ENCODE measurements at regions not wholly inside any gene's neighbourhood (a gene's known extent, or its start where the extent isn't known, plus 50 kb on each side); places are given as distances from the start of the nearest gene placed in this dataset.
A peak's percentile ranks its signal among the peaks of the same experiment; 100 is the strongest.

DNA sequence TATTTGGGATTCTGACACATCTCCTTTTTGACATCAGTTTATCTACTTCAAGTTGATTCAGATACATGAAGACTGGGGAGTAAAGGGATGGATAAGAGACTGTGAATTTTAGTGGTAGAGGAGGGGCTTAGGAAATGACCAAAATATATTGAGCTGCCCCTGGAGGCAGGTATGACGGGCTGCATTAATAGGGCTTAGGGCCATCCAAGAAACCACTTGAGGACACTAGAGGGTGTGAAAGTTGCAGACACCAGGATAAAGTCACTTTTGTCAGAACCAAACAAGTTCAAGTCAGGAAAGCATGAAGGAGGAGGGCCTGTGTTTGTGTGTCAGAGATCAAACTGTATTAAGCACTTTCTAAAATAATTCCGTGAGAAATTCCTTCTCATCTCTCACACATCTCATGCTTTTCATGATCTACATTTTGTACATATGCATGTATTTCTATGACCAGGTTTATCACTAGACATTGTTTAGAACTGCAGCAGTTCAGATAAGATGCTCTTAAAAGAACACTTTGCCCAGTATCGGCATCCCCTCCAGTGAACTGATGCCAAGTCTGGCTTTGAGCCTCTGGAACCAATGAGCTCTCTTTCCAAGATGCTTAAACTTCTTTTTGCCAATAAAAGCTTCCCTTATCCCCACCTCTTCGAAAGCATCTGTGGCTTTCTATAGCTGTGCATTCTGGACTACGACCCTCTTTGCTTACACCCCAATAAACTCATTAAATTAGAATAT is 136.9 kb downstream of the SLC38A1 start:
- CTCF ChIA-PET = interaction anchor here (0.6 to 3.3 kb wide), 6 partner anchors 15 to 890 kb away, joined by 3 to 13 read pairs (median 3); no protein-coding TSS in a partner anchor
- Mint-ChIP-seq H3K9me3 (no peaks in the 10 kb centered on the region), H3K4me1 (no peaks in the 10 kb centered on the region), H3K27ac (no peak overlapping the region), H3K36me3 (no peaks in the 10 kb centered on the region), H3K4me3 (no peak overlapping the region), H3K27me3 (ENCODE audit: low read depth) (no peaks in the 10 kb centered on the region)
- DNase-seq (ENCODE audit: low spot score) (no peak), ATAC-seq (peak; percentile 100)
- TF ChIP-seq, protein P1, sequence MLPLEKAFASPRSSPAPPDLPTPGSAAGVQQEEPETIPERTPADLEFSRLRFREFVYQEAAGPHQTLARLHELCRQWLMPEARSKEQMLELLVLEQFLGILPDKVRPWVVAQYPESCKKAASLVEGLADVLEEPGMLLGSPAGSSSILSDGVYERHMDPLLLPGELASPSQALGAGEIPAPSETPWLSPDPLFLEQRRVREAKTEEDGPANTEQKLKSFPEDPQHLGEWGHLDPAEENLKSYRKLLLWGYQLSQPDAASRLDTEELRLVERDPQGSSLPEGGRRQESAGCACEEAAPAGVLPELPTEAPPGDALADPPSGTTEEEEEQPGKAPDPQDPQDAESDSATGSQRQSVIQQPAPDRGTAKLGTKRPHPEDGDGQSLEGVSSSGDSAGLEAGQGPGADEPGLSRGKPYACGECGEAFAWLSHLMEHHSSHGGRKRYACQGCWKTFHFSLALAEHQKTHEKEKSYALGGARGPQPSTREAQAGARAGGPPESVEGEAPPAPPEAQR (CRISPR knock-in tag; IDR thresholded peaks at IDR 0.05) = no peak
- TF ChIP-seq SP1 (CRISPR knock-in tag; conservative IDR thresholded peaks at IDR 0.05) (no peak), FOXJ3 (CRISPR knock-in tag; IDR thresholded peaks at IDR 0.05; ENCODE audit: borderline replicate concordance) (no peak), EMX1 (CRISPR knock-in tag; IDR thresholded peaks at IDR 0.05) (no peak), ATF1 (CRISPR knock-in tag; IDR thresholded peaks at IDR 0.05) (no peak), ETV6 (CRISPR knock-in tag; IDR thresholded peaks at IDR 0.05) (no peak), IRF2 (CRISPR knock-in tag; IDR thresholded peaks at IDR 0.05; ENCODE audit: borderline replicate concordance, low read depth) (no peak), GTF2I (CRISPR knock-in tag; conservative IDR thresholded peaks at IDR 0.05) (no peak), ZNF416 (CRISPR knock-in tag; IDR thresholded peaks at IDR 0.05) (no peak), NFATC4 (CRISPR knock-in tag; IDR thresholded peaks at IDR 0.05) (no peak), TCF7 (CRISPR knock-in tag; IDR thresholded peaks at IDR 0.05; ENCODE audit: low read depth) (no peak), TEAD4 (CRISPR knock-in tag; IDR thresholded peaks at IDR 0.05) (no peak), SMAD3 (CRISPR knock-in tag; IDR thresholded peaks at IDR 0.05; ENCODE audit: borderline replicate concordance) (no peak), FOXP1 (CRISPR knock-in tag; IDR thresholded peaks at IDR 0.05; ENCODE audit: borderline replicate concordance) (no peak), TP53 (CRISPR knock-in tag; IDR thresholded peaks at IDR 0.05) (no peak), KAT7 (CRISPR knock-in tag; IDR thresholded peaks at IDR 0.05; ENCODE audit: borderline replicate concordance) (no peak), NFE2L1 (CRISPR knock-in tag; IDR thresholded peaks at IDR 0.05) (no peak)
- TF ChIP-seq, protein P2, sequence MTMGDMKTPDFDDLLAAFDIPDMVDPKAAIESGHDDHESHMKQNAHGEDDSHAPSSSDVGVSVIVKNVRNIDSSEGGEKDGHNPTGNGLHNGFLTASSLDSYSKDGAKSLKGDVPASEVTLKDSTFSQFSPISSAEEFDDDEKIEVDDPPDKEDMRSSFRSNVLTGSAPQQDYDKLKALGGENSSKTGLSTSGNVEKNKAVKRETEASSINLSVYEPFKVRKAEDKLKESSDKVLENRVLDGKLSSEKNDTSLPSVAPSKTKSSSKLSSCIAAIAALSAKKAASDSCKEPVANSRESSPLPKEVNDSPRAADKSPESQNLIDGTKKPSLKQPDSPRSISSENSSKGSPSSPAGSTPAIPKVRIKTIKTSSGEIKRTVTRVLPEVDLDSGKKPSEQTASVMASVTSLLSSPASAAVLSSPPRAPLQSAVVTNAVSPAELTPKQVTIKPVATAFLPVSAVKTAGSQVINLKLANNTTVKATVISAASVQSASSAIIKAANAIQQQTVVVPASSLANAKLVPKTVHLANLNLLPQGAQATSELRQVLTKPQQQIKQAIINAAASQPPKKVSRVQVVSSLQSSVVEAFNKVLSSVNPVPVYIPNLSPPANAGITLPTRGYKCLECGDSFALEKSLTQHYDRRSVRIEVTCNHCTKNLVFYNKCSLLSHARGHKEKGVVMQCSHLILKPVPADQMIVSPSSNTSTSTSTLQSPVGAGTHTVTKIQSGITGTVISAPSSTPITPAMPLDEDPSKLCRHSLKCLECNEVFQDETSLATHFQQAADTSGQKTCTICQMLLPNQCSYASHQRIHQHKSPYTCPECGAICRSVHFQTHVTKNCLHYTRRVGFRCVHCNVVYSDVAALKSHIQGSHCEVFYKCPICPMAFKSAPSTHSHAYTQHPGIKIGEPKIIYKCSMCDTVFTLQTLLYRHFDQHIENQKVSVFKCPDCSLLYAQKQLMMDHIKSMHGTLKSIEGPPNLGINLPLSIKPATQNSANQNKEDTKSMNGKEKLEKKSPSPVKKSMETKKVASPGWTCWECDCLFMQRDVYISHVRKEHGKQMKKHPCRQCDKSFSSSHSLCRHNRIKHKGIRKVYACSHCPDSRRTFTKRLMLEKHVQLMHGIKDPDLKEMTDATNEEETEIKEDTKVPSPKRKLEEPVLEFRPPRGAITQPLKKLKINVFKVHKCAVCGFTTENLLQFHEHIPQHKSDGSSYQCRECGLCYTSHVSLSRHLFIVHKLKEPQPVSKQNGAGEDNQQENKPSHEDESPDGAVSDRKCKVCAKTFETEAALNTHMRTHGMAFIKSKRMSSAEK (CRISPR knock-in tag; IDR thresholded peaks at IDR 0.05; ENCODE audit: borderline replicate concordance) = no peak
- POLR2A ChIA-PET = no interaction called here

DNA sequence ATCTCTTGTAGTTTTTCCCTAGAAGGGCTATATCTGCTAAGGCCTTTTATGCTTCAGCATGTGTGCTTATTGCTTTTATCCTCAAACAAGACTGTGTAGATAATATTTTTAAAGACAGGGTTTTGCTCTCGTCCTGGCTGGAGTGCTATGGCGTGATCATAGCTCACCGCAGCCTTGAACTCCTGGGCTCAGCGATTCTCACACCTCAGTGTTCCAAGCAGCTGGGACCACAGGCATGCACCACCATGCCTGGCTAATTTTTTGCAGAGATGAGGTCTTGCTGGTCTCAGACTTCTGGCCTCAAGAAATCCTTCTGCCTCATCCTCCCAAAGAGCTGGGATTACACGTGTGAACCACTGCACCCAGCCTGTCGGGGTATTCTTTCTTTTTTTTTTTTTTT is 137.3 kb upstream of the SCAF11 start:
- 0 out of 2 replicates have a peak, but pooled peaks cover 3% of the 10 kb centered on the region for H3K4me1 Mint-ChIP-seq
- no peaks in the 10 kb centered on the region for H3K36me3 Mint-ChIP-seq
- no peak overlapping the region for H3K4me3 Mint-ChIP-seq
- H3K27ac Mint-ChIP-seq = no peak overlapping the region
- DNase-seq (ENCODE audit: low spot score) (no peak), ATAC-seq (no peak)
- ChIA-PET POLR2A (interaction anchor here (1.2 kb wide), 1 partner anchor 137 kb away, joined by 3 read pairs; no protein-coding TSS in a partner anchor), CTCF (interaction anchor here (0.6 kb wide), 1 partner anchor 49 kb away, joined by 3 read pairs; no protein-coding TSS in a partner anchor)
- H3K9me3 Mint-ChIP-seq = no peaks in the 10 kb centered on the region
- peaks cover under 1% of the 10 kb centered on the region for H3K27me3 Mint-ChIP-seq (ENCODE audit: low read depth)
- TF ChIP-seq, protein P3, sequence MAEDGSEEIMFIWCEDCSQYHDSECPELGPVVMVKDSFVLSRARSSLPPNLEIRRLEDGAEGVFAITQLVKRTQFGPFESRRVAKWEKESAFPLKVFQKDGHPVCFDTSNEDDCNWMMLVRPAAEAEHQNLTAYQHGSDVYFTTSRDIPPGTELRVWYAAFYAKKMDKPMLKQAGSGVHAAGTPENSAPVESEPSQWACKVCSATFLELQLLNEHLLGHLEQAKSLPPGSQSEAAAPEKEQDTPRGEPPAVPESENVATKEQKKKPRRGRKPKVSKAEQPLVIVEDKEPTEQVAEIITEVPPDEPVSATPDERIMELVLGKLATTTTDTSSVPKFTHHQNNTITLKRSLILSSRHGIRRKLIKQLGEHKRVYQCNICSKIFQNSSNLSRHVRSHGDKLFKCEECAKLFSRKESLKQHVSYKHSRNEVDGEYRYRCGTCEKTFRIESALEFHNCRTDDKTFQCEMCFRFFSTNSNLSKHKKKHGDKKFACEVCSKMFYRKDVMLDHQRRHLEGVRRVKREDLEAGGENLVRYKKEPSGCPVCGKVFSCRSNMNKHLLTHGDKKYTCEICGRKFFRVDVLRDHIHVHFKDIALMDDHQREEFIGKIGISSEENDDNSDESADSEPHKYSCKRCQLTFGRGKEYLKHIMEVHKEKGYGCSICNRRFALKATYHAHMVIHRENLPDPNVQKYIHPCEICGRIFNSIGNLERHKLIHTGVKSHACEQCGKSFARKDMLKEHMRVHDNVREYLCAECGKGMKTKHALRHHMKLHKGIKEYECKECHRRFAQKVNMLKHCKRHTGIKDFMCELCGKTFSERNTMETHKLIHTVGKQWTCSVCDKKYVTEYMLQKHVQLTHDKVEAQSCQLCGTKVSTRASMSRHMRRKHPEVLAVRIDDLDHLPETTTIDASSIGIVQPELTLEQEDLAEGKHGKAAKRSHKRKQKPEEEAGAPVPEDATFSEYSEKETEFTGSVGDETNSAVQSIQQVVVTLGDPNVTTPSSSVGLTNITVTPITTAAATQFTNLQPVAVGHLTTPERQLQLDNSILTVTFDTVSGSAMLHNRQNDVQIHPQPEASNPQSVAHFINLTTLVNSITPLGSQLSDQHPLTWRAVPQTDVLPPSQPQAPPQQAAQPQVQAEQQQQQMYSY (CRISPR knock-in tag; IDR thresholded peaks at IDR 0.05) = no peak
- TF ChIP-seq ARID4B (CRISPR knock-in tag; IDR thresholded peaks at IDR 0.05; ENCODE audit: borderline replicate concordance) (no peak), ATF2 (CRISPR knock-in tag; IDR thresholded peaks at IDR 0.05; ENCODE audit: borderline replicate concordance, low read depth) (no peak)
